HepG2 (cell line): ENCODE measurements at regions not wholly inside any gene's neighbourhood (a gene's known extent, or its start where the extent isn't known, plus 50 kb on each side); places are given as distances from the start of the nearest gene placed in this dataset.

ENCODE experiments used
- LBX2 ChIP-seq: sonication (generic); formaldehyde crosslinking; IDR thresholded peaks from 2 replicates; pipeline ENCODE4 v1.5.0; 2020; ENCODE audit warnings: missing genetic modification reagents, mild to moderate bottlenecking, borderline replicate concordance
- TARDBP ChIP-seq: sonication (generic); formaldehyde crosslinking; IDR thresholded peaks from 2 replicates; pipeline ENCODE4 v1.8.0; 2022; ENCODE audit warnings: mild to moderate bottlenecking, missing genetic modification reagents
- ZBTB34 ChIP-seq: sonication (generic); formaldehyde crosslinking; IDR thresholded peaks from 2 replicates; pipeline ENCODE4 v1.8.0; 2022; ENCODE audit warnings: mild to moderate bottlenecking, missing genetic modification reagents
- ZMAT5 ChIP-seq: sonication (generic); formaldehyde crosslinking; IDR thresholded peaks from 2 replicates; pipeline ENCODE4 v1.5.0; 2020; ENCODE audit warnings: mild to moderate bottlenecking, low read depth, missing genetic modification reagents, borderline replicate concordance

GRCh38 chr14:23785208-23785607 lies 149.0 kb downstream of the DHRS2 start:
- TF ChIP-seq ZBTB34 (no peak), LBX2 (no peak), TARDBP (no peak), ZMAT5 (CRISPR knock-in tag) (no peak)
